IPS-NIHi7 (cell line): ENCODE measurements at regions not wholly inside any gene's neighbourhood (a gene's known extent, or its start where the extent isn't known, plus 50 kb on each side); places are given as distances from the start of the nearest gene placed in this dataset.
"Not testable (repeated sequence)": the region's sequence is repeated elsewhere in the genome, so short reads cannot be mapped to it uniquely, and the experiment has no call there.

ENCODE experiments used
- DNase-seq: peaks from one replicate; pipeline ENCODE4 v3.0.0; 2012; ENCODE audit warnings: mixed read lengths; ENCODE audit errors: extremely low spot score

GRCh38 chr1:100597061-100597741 is 59.3 kb downstream of the GPR88 start:
- DNase-seq, result no peak

- no peak for DNase-seq
These were observed 59.8 kb downstream of the GPR88 start for GRCh38 chr1:100597784-100598183.

- DNase-seq, result not testable (repeated sequence)
These were observed 62.4 kb downstream of the GPR88 start for GRCh38 chr1:100600377-100600776.

DNA sequence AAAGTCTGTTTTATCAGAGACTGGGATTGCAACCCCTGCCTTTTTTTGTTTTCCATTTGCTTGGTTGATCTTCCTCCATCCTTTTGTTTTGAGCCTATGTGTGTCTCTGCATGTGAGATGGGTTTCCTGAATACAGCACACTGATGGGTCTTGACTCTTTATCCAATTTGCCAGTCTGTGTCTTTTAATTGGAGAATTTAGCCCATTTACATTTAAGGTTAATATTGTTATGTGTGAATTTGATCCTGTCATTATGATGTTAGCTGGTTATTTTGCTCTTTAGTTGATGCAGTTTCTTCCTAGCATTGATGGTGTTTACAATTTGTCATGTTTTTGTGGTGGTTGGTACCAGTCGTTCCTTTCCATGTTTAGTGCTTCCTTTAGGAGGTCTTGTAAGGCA is 64.1 kb downstream of the GPR88 start:
- not testable (repeated sequence) for DNase-seq

DNA sequence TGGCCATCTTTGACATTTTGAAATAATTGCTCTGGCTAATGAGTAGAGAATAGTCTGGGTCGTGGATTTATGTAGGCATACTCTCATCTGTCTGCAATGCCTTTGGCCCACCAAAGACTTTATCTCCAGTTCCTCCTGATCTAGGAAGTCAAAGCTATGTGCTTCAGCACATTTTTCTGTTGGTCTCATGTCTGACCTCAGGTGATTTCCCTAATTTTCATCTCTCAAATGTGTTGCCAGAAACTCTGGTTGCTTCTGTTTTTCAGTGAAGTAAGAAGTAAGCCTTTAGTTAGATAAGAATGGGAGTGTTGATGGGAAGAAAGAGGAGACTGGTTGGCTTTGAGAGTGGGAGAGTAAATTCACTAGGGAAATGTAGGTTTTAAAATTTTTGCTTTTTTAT is 66.4 kb downstream of the GPR88 start:
- DNase-seq, result no peak

DNA sequence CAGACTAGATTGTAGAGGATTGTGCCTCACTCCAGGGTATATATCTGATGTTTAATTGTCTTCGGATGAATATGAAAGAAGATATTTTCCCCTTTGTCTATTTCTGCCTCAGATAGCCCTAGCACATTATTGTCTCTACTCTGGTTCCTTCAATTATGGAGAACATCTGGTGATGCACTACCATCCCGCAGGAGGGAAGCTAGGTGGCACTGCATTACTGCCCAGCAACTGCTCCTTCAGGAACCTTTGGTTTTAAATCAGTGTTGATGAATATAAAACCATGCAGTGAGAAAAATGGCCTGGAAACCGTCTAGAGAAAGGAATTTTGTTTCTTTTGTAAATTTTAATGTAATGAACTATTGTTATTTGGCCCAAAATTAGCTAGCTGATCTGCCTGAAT is 68.5 kb downstream of the GPR88 start:
- peak; percentile 46 for DNase-seq

DNA sequence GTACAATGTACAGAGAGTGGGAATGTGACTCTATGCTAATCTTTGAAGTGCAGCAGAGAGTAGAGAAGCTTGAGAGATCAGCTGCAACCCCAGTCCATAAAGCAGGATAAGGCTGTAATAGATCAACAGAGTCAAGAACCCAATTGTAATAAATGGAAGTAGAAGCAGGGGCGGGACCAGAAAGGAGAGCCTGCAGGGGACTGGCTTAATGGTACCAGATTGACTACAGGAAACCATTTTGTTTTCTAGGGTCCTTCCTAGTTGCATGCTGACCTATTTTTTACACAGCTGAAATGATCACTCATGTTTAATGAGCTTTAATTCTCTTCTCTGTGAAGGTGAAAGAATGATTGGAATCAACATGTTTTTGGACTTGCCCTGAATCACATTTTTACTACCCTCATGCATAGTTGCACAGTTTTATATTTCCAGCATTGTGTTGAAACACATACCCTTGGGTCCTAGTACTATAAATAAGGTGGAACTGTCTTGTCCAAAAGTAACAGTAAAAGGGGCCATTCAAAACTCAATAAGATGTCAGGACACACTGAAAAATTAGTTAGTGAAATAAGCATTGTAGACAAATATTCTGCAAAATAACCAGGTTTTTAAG is 69.8 kb downstream of the GPR88 start:
- no peak for DNase-seq

DNA sequence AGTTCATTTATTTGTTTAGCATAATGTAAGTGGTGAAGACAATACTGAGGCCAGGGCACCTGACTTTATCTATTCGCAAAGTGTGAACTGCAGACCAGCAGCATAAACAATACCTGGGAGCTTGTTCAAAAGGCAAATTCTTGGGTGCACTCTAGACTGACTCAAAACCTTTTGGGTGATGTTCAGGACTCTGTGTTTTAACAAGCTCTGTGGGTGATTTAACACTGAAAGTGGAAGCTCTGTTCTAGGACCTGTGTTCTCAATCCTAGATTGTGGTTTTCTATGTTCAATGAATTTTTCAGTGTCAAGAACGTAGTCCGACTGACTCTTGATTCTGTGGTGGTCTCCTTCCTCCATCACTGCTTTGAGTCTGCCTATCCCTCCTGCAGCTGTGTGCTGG is 71.9 kb downstream of the GPR88 start:
- DNase-seq, result no peak

DNA sequence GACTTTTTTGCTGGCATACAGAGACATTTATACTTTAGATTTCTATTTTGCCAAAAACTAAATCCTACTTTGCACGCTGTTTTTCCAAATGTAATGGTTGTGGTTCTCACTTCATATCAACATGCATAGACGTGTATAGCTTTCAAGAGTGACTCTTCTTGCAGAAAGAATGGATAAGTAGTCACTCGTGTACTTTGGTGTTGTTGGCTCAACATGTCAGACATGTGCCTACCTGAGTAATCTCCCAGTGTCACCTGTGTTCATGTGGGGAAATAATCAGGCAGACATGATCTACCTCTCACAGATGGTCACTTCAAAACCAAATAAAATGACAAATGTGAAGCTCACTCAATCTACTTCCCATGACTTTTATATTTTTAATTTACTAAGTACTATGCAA is 73.1 kb downstream of the GPR88 start:
- no peak for DNase-seq

GRCh38 chr1:100612540-100612939 is 74.6 kb downstream of the GPR88 start:
- no peak for DNase-seq

- DNase-seq, result no peak
These were observed 76.0 kb downstream of the GPR88 start for GRCh38 chr1:100613817-100614559.

DNA sequence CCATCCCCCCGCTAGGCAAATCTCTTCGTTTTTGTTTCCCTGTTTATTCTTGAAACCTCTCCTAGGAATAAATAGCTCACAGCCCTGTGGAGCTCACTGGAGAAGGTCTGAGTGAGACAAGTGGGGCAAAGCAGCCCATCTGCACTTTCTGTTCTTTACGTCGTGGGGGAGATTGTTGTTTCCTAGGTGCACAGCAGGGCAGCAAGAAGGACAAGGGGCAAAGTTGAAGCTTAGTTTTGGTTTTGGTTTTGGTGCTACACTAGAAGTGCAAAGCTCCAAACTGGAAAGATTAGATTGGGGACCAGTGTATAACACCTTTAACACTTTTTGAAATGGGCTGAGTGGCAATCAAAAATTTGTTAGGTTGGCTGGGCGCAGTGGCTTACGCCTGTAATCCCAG is 76.6 kb downstream of the GPR88 start:
- DNase-seq, result no peak

GRCh38 chr1:100615686-100616085 is 77.7 kb downstream of the GPR88 start:
- no peak for DNase-seq

- no peak for DNase-seq
These were observed 78.2 kb downstream of the GPR88 start for GRCh38 chr1:100616121-100616621.

GRCh38 chr1:100622037-100622436 is 84.1 kb downstream of the GPR88 start:
- DNase-seq, result peak; percentile 55

DNA sequence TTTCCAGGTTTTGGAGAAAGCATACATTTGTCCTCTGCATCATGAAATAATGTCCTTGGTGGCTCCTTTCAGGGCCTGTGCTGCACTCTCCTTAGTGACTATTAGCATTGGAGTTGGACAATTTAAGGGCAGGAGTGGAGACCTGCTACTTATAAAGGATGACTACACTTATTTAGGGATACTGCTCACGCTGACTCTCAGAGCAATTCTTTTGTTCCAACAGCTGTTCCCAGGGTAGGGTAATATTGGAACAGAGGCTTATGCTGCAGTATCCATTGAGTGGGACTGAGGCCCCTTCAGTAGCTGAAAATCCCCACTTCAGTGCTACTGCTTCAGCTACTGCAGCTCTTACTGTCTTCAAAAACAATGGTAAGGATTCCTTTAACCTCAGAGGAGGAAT is 84.6 kb downstream of the GPR88 start:
- DNase-seq, result no peak

DNA sequence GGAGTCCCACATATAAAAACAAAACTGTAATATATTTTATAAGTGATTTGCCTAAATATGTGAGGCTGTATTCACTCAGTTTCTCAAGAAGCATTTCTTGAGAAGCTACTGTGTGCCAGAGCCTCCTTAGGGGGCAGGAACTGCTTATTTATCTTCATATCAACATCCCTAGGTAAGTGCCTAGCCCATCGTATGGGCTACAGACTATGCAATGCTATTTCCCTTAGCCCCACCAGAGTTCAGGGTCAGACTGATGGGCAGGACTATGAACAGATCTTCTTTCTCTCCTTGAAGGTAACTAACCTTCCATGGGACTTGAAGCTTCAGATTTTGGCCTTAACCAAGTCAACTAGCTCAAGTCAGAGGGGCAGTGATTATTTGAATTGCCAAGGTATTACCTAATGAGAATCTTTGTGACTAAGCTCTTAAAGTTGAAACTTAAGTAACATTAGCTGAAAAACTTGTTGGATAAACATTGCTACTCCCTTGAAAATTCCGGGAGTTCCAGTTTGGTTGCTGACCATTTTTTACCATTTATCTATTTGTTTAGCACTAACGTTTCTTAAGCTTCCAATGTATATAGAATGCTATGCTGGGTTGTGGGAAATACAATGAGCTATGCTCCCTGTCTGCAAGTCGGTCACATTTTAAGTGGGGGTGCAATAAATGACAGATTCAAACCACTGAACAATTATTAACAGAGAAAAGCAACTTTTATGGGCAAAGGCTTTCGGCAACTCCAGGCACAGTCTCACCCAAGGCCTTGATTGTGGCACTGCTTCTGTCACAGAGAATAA is 85.2 kb downstream of the GPR88 start:
- DNase-seq, result no peak

GRCh38 chr1:100624886-100625610 is 87.1 kb downstream of the GPR88 start:
- DNase-seq, result no peak

DNA sequence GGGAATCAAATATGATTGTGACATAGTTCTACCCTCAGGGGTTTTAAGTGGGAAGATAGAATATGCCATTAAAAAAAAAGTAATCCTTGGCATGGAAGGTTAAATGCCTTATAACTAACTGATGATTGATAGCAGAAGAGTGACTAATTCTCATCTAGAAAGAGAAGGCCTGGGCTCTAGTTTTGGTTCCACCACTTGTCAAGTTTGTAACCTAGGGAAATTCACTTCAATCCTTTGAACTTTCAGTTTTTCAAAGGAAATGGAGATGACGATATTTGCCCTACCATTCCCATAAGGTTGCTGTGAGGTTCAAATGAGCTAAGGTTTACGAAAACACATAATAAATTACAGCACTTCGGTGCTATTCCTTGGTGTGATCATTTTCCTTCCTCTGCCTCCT is 88.5 kb downstream of the GPR88 start:
- no peak for DNase-seq

GRCh38 chr1:100627054-100627716 is 89.2 kb downstream of the GPR88 start:
- no peak for DNase-seq

GRCh38 chr1:100627936-100628335 is 90.0 kb downstream of the GPR88 start:
- no peak for DNase-seq
